ENCODE measurements at regions not wholly inside any gene's neighbourhood (a gene's known extent, or its start where the extent isn't known, plus 50 kb on each side); places are given as distances from the start of the nearest gene placed in this dataset.

GRCh38 chr12:132416827-132417226, 73.1 kb upstream of the FBRSL1 start:
- H3K9me3 ChIP-seq (ENCODE audit: low read depth), result no peaks in the 10 kb centered on the region
- no peaks in the 10 kb centered on the region for H3K4me1 ChIP-seq (ENCODE audit: low read depth)
- TF ChIP-seq CTCF (IDR thresholded peaks at IDR 0.05; ENCODE audit: low read depth, low read length), result no peak
- peaks cover 56% of the 10 kb centered on the region for H3K27me3 ChIP-seq
- DNase-seq (ENCODE audit: low read depth in 1 of 2, low spot score in 1 of 2), result no peak
- H3K4me3 ChIP-seq, result no peak overlapping the region
- no peak overlapping the region for H3K27ac ChIP-seq
- no peaks in the 10 kb centered on the region for H3K36me3 ChIP-seq

GRCh38 chr12:132416121-132416673, 73.8 kb upstream of the FBRSL1 start:
- no peak for TF ChIP-seq CTCF (IDR thresholded peaks at IDR 0.05; ENCODE audit: low read depth, low read length)
- no peaks in the 10 kb centered on the region for H3K4me1 ChIP-seq (ENCODE audit: low read depth)
- H3K9me3 ChIP-seq (ENCODE audit: low read depth), result no peaks in the 10 kb centered on the region
- no peak overlapping the region for H3K4me3 ChIP-seq
- H3K27me3 ChIP-seq, result peaks cover 50% of the 10 kb centered on the region
- H3K27ac ChIP-seq, result no peak overlapping the region
- H3K36me3 ChIP-seq, result no peaks in the 10 kb centered on the region
- DNase-seq (ENCODE audit: low read depth in 1 of 2, low spot score in 1 of 2), result no peak

- DNase-seq (ENCODE audit: low read depth in 1 of 2, low spot score in 1 of 2), result no peak
- H3K9me3 ChIP-seq (ENCODE audit: low read depth), result no peaks in the 10 kb centered on the region
- no peak for TF ChIP-seq CTCF (IDR thresholded peaks at IDR 0.05; ENCODE audit: low read depth, low read length)
- peaks cover 43% of the 10 kb centered on the region for H3K27me3 ChIP-seq
- no peaks in the 10 kb centered on the region for H3K4me1 ChIP-seq (ENCODE audit: low read depth)
- H3K36me3 ChIP-seq, result no peaks in the 10 kb centered on the region
- no peak overlapping the region for H3K4me3 ChIP-seq
- H3K27ac ChIP-seq, result no peak overlapping the region
Observed at GRCh38 chr12:132415327-132416120, 74.4 kb upstream of the FBRSL1 start.

DNA sequence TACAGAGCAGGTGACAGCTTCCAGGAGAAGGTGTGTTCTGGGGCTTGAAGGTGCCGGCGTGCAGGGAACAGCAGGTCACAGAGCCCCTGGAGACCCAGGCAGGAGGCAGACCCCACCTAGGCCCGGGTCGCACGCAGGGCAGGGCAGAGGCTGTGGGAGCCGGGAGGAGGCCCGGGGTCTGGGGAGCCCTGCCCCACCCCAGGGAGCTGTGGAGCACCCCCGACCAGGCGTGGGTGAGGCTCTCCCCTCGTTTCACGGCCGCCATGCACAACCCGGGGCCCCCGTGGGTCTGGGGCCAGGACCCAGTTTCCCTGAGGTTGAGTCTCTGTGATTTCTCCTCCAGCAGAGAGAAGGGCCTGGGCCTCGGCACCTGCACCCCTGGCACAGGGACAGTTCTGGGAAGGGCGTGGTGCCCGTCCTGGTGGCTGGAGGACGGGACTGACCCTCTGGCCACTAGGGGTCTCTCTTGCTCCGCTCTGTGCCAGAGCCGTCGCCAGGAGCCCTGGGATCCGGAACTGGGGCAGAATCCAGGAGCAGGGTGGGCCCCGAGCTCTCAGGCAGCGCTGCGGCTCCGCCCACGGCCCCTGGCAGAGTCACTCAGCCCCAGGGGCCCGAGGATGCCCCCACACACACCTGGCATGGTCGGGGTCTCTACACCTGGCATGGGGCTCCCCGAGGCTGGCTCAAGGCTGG, 75.2 kb upstream of the FBRSL1 start:
- TF ChIP-seq CTCF (IDR thresholded peaks at IDR 0.05; ENCODE audit: low read depth, low read length), result peak; percentile 89
- peaks cover 36% of the 10 kb centered on the region for H3K27me3 ChIP-seq
- H3K9me3 ChIP-seq (ENCODE audit: low read depth), result no peaks in the 10 kb centered on the region
- H3K36me3 ChIP-seq, result no peaks in the 10 kb centered on the region
- no peaks in the 10 kb centered on the region for H3K4me1 ChIP-seq (ENCODE audit: low read depth)
- no peak overlapping the region for H3K4me3 ChIP-seq
- H3K27ac ChIP-seq, result no peak overlapping the region
- peak; percentile 82 to 87 for DNase-seq (ENCODE audit: low read depth in 1 of 2, low spot score in 1 of 2)

- H3K9me3 ChIP-seq (ENCODE audit: low read depth), result no peaks in the 10 kb centered on the region
- peaks cover 28% of the 10 kb centered on the region for H3K27me3 ChIP-seq
- no peak overlapping the region for H3K27ac ChIP-seq
- DNase-seq (ENCODE audit: low read depth in 1 of 2, low spot score in 1 of 2), result peak in 1 of 2 donors; percentile 60
- H3K4me3 ChIP-seq, result no peak overlapping the region
- TF ChIP-seq CTCF (IDR thresholded peaks at IDR 0.05; ENCODE audit: low read depth, low read length), result peak; percentile 68
- H3K4me1 ChIP-seq (ENCODE audit: low read depth), result no peaks in the 10 kb centered on the region
- no peaks in the 10 kb centered on the region for H3K36me3 ChIP-seq
Observed at GRCh38 chr12:132413931-132414588, 75.9 kb upstream of the FBRSL1 start.

Measured in cardiac muscle cell (in vitro differentiated cells and primary cell).